Skeletal muscle cell (primary cell): ENCODE measurements at regions not wholly inside any gene's neighbourhood (a gene's known extent, or its start where the extent isn't known, plus 50 kb on each side); places are given as distances from the start of the nearest gene placed in this dataset.
"Not testable (repeated sequence)": the region's sequence is repeated elsewhere in the genome, so short reads cannot be mapped to it uniquely, and the experiment has no call there.

Experiments
- DNase-seq: peaks from one replicate; pipeline ENCODE4 v3.0.0-alpha.2; 2010; ENCODE audit warnings: low read depth
- H3K4me3 ChIP-seq: 2 replicates; pipeline ENCODE4 v1.5.1; 2011; ENCODE audit warnings: low read depth, mild to moderate bottlenecking, control low read depth, low read length, moderate library complexity

DNA sequence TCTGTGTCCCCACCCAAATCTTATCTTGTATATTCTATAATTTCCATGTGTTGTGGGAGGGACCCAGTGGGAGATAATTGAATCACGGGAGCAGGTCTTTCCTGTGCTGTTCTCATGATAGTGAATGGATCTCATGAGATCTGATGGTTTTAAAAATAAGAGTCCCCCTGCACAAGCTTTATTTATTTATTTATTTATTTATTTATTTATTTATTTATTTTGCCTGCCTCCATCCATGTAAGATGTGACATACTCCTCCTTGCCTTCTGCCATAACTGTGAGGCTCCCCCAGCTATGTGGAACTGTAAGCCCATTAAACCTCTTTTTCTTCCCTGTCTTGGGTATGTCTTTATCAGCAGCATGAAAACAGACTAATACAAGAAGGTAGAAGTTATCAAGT is 579.1 kb upstream of the GRM3 start:
- H3K4me3 ChIP-seq, DNase-seq: not testable (repeated sequence)

DNA sequence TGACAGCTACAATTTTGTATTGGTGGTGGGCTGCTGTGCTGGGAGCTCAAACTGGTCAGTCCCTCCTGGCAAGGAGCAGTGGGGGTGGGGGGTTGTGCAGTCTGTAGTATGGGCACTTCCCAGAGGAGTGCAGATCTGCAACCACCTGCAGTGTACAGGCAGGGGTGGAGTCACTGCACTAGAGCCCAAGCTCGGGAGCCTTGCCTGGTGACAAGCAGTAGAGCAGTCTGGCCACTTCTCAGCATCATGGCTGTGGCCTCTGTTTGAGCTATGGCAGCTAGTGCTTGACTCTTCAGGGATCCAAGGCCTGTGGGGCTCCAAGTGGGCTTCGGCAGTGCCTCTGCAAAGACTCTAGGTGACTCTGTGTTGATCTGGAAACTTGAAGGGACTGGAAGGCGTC is 585.1 kb upstream of the GRM3 start:
- H3K4me3 ChIP-seq = no peak overlapping the region
- DNase-seq = no peak

- H3K4me3 ChIP-seq = no peak overlapping the region
- no peak for DNase-seq
Observed at GRCh38 chr7:86050918-86051317, 592.8 kb upstream of the GRM3 start.

GRCh38 chr7:86049910-86050309 is 593.8 kb upstream of the GRM3 start:
- no peak overlapping the region for H3K4me3 ChIP-seq
- DNase-seq = no peak

- DNase-seq, H3K4me3 ChIP-seq: not testable (repeated sequence)
Observed at GRCh38 chr7:86045197-86045596, 598.5 kb upstream of the GRM3 start.

- no peak for DNase-seq
- H3K4me3 ChIP-seq = no peak overlapping the region
Observed at GRCh38 chr7:86025807-86026206, 617.9 kb upstream of the GRM3 start.

- H3K4me3 ChIP-seq = no peak overlapping the region
- DNase-seq = no peak
Observed at GRCh38 chr7:86013662-86014061, 630.0 kb upstream of the GRM3 start.

GRCh38 chr7:86012971-86013370 is 630.7 kb upstream of the GRM3 start:
- no peak for DNase-seq
- no peak overlapping the region for H3K4me3 ChIP-seq

DNA sequence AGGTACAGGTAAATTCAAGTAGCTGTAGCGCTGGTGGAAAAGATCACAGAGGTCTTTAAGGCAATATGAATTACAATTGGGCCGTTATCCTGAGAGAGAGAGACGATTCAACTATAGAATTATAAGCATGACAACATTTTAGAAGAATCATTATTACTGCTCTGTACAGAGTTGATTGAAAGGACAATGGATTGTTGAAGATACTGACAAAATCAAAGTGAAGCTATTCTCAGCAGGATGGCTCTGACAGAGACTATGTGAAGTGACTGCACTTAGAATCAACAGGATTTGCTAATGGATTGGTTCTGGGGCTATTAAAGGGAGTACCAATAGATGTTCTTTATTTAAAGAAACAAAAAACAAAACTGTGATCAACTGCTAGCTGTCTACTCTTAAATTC is 634.8 kb upstream of the GRM3 start:
- H3K4me3 ChIP-seq = no peak overlapping the region
- no peak for DNase-seq

DNA sequence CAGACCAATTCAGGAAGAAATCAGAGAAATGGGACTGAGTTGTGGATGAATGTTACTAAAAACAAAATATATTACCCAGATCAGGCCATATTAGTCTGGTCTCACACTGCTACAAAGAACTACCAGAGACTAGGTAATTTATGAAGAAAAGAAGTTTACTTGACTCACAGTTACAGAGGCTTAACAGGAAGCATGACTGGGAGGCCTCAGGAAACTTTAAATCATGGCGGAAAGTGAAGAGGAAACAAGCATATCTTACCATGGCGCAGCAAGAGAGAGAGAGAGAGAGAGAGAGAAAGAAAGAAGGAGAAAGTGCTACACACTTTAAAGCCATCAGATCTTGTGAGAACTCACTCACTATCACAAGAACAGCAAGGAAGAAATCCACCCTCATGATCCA is 636.8 kb upstream of the GRM3 start:
- DNase-seq = no peak
- no peak overlapping the region for H3K4me3 ChIP-seq

DNA sequence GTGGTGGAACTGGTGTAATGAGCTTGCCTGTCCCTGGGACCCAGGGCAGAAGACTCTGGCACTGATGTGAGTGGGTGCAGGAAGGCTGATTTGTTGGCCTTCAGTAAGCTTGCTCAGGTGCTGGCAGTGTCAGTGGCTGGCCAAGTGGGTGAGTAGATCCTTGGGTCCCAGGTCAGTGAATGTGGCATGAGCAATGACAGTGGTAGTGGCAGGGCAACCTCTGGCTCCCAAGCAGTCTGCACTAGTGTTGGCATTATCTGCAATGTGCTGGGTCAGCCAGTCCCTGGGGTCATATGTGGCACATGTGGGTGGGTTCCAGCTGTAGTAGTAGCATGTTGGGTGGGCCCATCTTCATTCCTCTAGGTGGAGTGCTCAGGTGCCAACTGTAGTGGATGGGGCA is 640.9 kb upstream of the GRM3 start:
- DNase-seq = no peak

DNA sequence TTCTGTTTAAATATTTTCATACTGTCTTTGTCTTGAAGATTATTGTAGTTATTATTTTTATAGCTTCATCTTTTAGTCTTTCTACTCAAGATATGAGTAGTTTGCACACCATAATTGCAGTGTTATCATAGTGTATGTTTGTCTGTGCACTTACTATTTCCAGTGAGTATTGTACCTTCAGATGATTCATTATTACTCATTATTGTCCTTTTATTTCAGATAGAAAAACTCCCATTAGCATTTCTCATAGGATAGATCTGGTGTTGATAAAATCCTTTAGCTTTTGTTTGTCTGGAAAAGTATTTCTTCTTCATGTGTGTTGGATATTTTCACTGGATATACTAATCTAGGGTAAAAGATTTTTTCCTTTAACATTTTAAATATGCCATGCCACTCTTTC is 646.2 kb upstream of the GRM3 start:
- no peak overlapping the region for H3K4me3 ChIP-seq
- no peak for DNase-seq

More for the DNA sequence above, 640.9 kb upstream of the GRM3 start:
- no peak overlapping the region for H3K4me3 ChIP-seq

DNA sequence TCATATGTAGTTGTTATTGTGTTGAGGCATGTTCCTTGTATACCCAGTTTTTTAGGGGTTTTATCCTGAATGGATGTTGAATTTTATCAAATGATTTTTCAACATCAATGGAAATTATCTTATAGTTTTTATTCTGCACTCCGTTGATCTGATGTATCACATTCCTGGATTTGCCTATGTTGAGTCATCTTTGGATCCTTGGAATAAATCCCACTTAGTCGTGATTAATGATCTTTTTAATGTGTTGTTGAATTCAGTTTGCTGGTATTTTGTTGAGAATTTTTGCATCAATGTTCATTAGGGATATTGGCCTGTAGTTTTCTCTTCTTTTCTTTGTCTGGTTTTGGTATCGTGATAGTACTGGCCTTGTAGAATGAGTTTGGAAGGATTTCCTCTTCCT is 648.6 kb upstream of the GRM3 start:
- no peak overlapping the region for H3K4me3 ChIP-seq
- no peak for DNase-seq

GRCh38 chr7:85980740-85981139 is 663.0 kb upstream of the GRM3 start:
- H3K4me3 ChIP-seq = no peak overlapping the region
- no peak for DNase-seq

DNA sequence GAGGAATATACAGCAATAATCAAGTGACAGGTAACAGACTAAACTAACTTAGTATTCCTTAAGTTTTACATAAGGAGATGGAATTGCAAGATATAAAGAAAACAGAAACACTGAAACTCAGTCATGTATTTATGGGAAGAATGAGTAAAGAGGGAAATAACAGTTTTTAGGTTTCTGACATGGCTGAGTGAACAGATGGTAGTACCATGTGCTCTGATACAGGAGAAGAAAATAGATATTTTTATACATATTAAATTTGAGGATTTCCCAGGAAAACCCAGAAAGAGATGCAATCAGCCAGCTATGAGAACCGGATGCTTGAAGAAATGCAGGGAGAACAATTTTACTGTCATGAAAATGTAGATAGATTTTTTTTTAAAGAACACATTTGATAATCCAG is 669.5 kb upstream of the GRM3 start:
- DNase-seq = no peak
- H3K4me3 ChIP-seq = no peak overlapping the region

- DNase-seq = no peak
- no peak overlapping the region for H3K4me3 ChIP-seq
Observed at GRCh38 chr7:85972504-85973141, 671.1 kb upstream of the GRM3 start.

GRCh38 chr7:85954961-85955360 is 688.7 kb upstream of the GRM3 start:
- no peak for DNase-seq
- H3K4me3 ChIP-seq = no peak overlapping the region

DNA sequence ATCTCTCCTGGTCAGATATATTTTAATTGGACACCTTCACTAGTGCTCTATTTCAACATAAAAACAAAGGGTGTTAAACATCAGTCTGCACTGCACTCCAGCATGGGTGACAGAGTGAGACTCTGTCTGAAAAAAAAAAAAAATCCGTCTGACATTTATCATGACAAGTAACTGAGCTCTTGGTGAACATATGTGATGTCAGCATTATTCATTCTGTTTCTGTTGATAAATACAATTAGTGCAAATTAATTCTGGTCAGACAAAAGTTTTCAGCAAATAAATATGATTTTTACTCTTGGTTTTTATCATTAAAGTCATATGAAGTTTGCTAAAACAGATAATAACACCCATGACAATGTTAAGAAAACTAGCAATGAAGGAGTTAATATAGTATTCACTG is 692.8 kb upstream of the GRM3 start:
- no peak overlapping the region for H3K4me3 ChIP-seq
- DNase-seq = no peak

DNA sequence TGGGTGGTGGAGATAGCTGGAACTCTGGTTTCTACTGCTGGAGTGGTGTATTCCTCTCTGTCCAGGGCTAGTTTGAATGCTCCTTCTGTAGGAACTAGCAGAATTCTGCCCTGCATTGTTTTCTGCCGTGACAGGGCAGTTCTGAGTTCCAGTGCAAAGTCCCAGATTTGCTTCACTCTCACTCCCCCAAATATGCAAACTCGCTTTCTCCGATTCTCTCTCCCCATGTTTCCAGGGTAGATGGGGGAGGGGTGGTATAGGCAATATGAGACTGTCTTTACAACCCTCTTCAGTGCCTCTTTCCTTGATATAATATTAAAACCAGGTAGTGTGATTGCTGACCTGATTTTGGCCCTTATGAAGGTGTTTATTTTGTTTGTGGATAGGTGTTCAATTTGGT is 693.3 kb upstream of the GRM3 start:
- H3K4me3 ChIP-seq = no peak overlapping the region
- no peak for DNase-seq

DNA sequence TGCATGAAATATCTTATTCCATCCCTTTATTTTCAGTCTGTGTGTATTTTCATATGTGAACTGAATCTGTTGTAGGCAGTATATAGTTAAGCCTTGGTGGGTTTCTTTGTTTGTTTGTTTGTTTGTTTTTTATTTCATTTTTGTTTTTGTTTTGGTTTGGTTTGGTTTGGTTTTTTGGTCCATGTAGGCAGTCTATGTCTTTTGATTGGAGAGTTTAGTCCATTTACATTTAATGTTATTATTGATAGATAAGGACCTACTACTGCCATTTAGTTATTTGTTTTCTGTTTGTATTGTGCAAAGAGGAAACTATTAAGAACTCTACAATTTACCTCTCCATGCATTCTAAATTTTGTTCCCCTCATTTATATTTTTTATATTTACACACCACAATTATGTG is 695.9 kb upstream of the GRM3 start:
- DNase-seq = no peak
- H3K4me3 ChIP-seq = no peak overlapping the region

DNA sequence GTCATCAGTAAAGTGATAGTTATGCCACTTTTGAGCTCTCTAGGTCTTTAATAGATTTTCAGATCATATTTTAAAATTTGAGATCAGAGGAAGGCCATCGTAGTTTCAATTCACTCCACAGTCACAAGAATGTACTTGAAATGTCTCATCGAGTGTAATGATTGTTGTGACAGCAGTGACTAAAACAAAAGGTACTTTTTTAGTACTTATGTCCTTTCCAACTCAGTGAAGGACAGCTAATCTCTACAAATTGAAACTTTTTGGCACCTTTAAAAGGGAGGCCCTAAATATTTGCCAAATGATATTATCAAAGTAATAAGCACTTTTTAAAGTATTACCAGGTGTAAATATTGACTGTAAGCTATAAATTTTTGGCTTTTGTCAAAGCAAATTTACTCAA is 702.9 kb upstream of the GRM3 start:
- DNase-seq = no peak
- no peak overlapping the region for H3K4me3 ChIP-seq

DNA sequence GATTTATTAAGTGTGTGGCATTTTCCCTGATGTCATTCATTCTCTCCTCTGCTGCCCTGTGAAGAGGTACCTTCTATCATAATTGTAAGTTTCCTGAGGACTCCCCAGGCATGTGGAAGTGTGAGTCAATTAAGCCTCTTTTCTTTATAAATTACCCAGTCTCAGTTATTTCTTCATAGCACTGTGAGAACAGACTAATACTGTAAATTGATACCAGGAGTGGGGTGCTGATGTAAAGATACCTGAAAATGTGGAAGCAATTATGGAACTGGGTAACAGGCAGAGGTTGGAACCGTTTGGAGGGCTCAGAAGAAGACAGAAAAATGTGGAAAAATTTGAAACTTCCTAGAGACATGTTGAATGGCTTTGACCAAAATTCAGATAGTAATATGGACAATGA is 711.8 kb upstream of the GRM3 start:
- H3K4me3 ChIP-seq = no peak overlapping the region
- no peak for DNase-seq
